NCI-H146 (cell line): ENCODE measurements at regions not wholly inside any gene's neighbourhood (a gene's known extent, or its start where the extent isn't known, plus 50 kb on each side); places are given as distances from the start of the nearest gene placed in this dataset.

Experiments used
- DNase-seq: peaks from one replicate; lab custom pipeline; 2025; lab: John Stamatoyannopoulos, UW

- DNase-seq, result no peak
Observed at GRCh38 chr4:178412455-178412854, 970.2 kb upstream of the AGA start.

GRCh38 chr4:178414042-178414441, 971.8 kb upstream of the AGA start:
- no peak for DNase-seq

GRCh38 chr4:178414881-178415446, 972.7 kb upstream of the AGA start:
- peak; percentile 54 for DNase-seq

GRCh38 chr4:178415925-178416324, 973.7 kb upstream of the AGA start:
- peak; percentile 84 for DNase-seq

GRCh38 chr4:178423366-178423765, 981.1 kb upstream of the AGA start:
- DNase-seq, result no peak

- DNase-seq, result no peak
Observed at GRCh38 chr4:178426871-178427270, 984.6 kb upstream of the AGA start.

GRCh38 chr4:178427663-178428062, 985.4 kb upstream of the AGA start:
- no peak for DNase-seq

- no peak for DNase-seq
Observed at GRCh38 chr4:178448372-178449035, 1006.3 kb upstream of the AGA start.

GRCh38 chr4:178450614-178451013, 1008.4 kb upstream of the AGA start:
- no peak for DNase-seq

- no peak for DNase-seq
Observed at GRCh38 chr4:178453057-178453456, 1010.8 kb upstream of the AGA start.

GRCh38 chr4:178457286-178457685, 1015.0 kb upstream of the AGA start:
- no peak for DNase-seq

- DNase-seq, result no peak
Observed at GRCh38 chr4:178462710-178463109, 1020.5 kb upstream of the AGA start.

GRCh38 chr4:178463747-178464146, 1021.5 kb upstream of the AGA start:
- no peak for DNase-seq

GRCh38 chr4:178470996-178471784, 1029.0 kb upstream of the AGA start:
- no peak for DNase-seq

- no peak for DNase-seq
Observed at GRCh38 chr4:178471994-178472393, 1029.8 kb upstream of the AGA start.

- DNase-seq, result no peak
Observed at GRCh38 chr4:178480105-178480504, 1037.9 kb upstream of the AGA start.

- DNase-seq, result no peak
Observed at GRCh38 chr4:178480881-178481280, 1038.6 kb upstream of the AGA start.

- DNase-seq, result no peak
Observed at GRCh38 chr4:178481564-178481963, 1039.3 kb upstream of the AGA start.

GRCh38 chr4:178523038-178523437, 1080.8 kb upstream of the AGA start:
- DNase-seq, result no peak

- DNase-seq, result no peak
Observed at GRCh38 chr4:178535939-178536579, 1093.8 kb upstream of the AGA start.

GRCh38 chr4:178553201-178553600, 1111.0 kb upstream of the AGA start:
- no peak for DNase-seq

GRCh38 chr4:178554352-178554751, 1112.1 kb upstream of the AGA start:
- DNase-seq, result no peak

- peak; percentile 21 for DNase-seq
Observed at GRCh38 chr4:178556796-178557195, 1114.6 kb upstream of the AGA start.
